ENCODE measurements at regions not wholly inside any gene's neighbourhood (a gene's known extent, or its start where the extent isn't known, plus 50 kb on each side); places are given as distances from the start of the nearest gene placed in this dataset.

DNA sequence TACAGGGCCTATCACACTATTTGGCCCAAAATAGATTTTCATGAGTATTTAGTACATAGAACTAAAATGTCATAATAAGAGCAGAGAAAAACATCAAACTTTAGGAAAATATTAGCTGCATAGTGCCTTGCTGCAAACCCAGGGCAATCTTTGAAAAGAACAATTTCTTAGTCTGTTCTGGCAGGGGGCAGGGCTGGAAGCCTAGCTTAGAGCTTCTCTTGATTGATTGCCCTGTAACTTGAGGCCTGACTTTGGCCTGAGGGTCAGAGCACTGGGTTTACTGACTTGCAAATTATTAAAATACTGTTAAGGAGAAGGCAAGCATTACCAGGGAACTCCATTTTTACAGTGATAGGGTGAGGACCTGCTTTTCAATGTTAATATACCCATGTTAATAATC lies 115.8 kb upstream of the SPAG17 start:
- no peak overlapping the region for H3K27ac ChIP-seq (ENCODE audit: extremely low read length, insufficient read depth, low read length)
- H3K36me3 ChIP-seq (replicated peaks in 1 of 2; ENCODE audit: control insufficient read depth in 1 of 2, insufficient read depth in 2 of 2, low read length in 2 of 2), result no peaks in the 10 kb centered on the region
- FAIRE-seq (no peak), DNase-seq (ENCODE audit: low spot score) (no peak), ATAC-seq (no peak)
- H3K4me3 ChIP-seq (replicated peaks in 1 of 3; ENCODE audit: insufficient read depth in 1 of 3, low read depth in 2 of 3, low read length in 3 of 3), result no peak overlapping the region
- in situ Hi-C loops (cut with HindIII; ENCODE audit: extremely low pct_ligation_motif_present, low pct_unique_long_range_greater_than_20kb) (no loop called here), intact Hi-C loops (cut with micrococcal nuclease; ENCODE audit: unreplicated experiment) (no loop called here)
- no peak overlapping the region for H2AFZ ChIP-seq (ENCODE audit: low read length)
- no peak overlapping the region for H3K4me2 ChIP-seq (ENCODE audit: low read depth, low read length)
- no peak overlapping the region for H3K9ac ChIP-seq (ENCODE audit: insufficient read depth, low read depth, low read length)
- no peaks in the 10 kb centered on the region for H3K9me3 ChIP-seq (ENCODE audit: low read length)
- H3K27me3 ChIP-seq (ENCODE audit: control insufficient read depth in 1 of 2, insufficient read depth in 2 of 2, low read length in 2 of 2), result no peaks in the 10 kb centered on the region
- no peaks in the 10 kb centered on the region for H4K20me1 ChIP-seq (ENCODE audit: insufficient read depth, low read length)
- BruUV-seq (replicated peaks), result no TSS peak
- CTCF ChIA-PET (ENCODE audit: low intra/inter-chr PET ratio, low total read pairs), result no interaction called here
- no peaks in the 10 kb centered on the region for H3K79me2 ChIP-seq (ENCODE audit: insufficient read depth, low read length)
- TF ChIP-seq ZNF264 (CRISPR knock-in tag; IDR thresholded peaks at IDR 0.05) (no peak), ZNF160 (CRISPR knock-in tag; IDR thresholded peaks at IDR 0.05) (no peak), NKX3-1 (CRISPR knock-in tag; IDR thresholded peaks at IDR 0.05) (no peak), ZNF790 (CRISPR knock-in tag; IDR thresholded peaks at IDR 0.05; ENCODE audit: borderline replicate concordance) (no peak), ZHX2 (IDR thresholded peaks at IDR 0.05; ENCODE audit: low read depth) (no peak), ZHX2 (CRISPR knock-in tag; IDR thresholded peaks at IDR 0.05; ENCODE audit: borderline replicate concordance) (no peak)
- TF ChIP-seq, protein P1, sequence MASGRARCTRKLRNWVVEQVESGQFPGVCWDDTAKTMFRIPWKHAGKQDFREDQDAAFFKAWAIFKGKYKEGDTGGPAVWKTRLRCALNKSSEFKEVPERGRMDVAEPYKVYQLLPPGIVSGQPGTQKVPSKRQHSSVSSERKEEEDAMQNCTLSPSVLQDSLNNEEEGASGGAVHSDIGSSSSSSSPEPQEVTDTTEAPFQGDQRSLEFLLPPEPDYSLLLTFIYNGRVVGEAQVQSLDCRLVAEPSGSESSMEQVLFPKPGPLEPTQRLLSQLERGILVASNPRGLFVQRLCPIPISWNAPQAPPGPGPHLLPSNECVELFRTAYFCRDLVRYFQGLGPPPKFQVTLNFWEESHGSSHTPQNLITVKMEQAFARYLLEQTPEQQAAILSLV (CRISPR knock-in tag; IDR thresholded peaks at IDR 0.05; ENCODE audit: borderline replicate concordance), result no peak
- POLR2A ChIA-PET, result no interaction called here
- H3K4me1 ChIP-seq (ENCODE audit: insufficient read depth, low read length), result no peaks in the 10 kb centered on the region
